Activated naive CD8-positive, alpha-beta T cell (primary cell): ENCODE measurements at regions not wholly inside any gene's neighbourhood (a gene's known extent, or its start where the extent isn't known, plus 50 kb on each side); places are given as distances from the start of the nearest gene placed in this dataset.

ENCODE experiments used
- H3K27ac Mint-ChIP-seq: one replicate; pipeline ENCODE4 v1.8.0; 2021; ENCODE audit warnings: mixed read lengths
- H3K27me3 Mint-ChIP-seq: one replicate; pipeline ENCODE4 v1.8.0; 2021; ENCODE audit warnings: mixed read lengths
- H3K36me3 Mint-ChIP-seq: one replicate; pipeline ENCODE4 v1.8.0; 2021; ENCODE audit warnings: mixed read lengths
- H3K4me1 Mint-ChIP-seq: one replicate; pipeline ENCODE4 v1.8.0; 2021; ENCODE audit warnings: low read depth, mixed read lengths
- H3K4me3 Mint-ChIP-seq: one replicate; pipeline ENCODE4 v1.8.0; 2021; ENCODE audit warnings: mild to moderate bottlenecking, mixed read lengths
- H3K9me3 Mint-ChIP-seq: one replicate; pipeline ENCODE4 v1.8.0; 2021; ENCODE audit warnings: low read depth, mixed read lengths

GRCh38 chr15:68528626-68529290, 50.0 kb upstream of the CORO2B start:
- peaks cover 6% of the 10 kb centered on the region for H3K27me3 Mint-ChIP-seq
- H3K27ac Mint-ChIP-seq, result no peak overlapping the region
- H3K36me3 Mint-ChIP-seq, result peaks cover 6% of the 10 kb centered on the region
- peaks cover 19% of the 10 kb centered on the region for H3K9me3 Mint-ChIP-seq
- no peak overlapping the region for H3K4me3 Mint-ChIP-seq
- H3K4me1 Mint-ChIP-seq, result peaks cover 16% of the 10 kb centered on the region
